ENCODE measurements at regions not wholly inside any gene's neighbourhood (a gene's known extent, or its start where the extent isn't known, plus 50 kb on each side); places are given as distances from the start of the nearest gene placed in this dataset.

DNA sequence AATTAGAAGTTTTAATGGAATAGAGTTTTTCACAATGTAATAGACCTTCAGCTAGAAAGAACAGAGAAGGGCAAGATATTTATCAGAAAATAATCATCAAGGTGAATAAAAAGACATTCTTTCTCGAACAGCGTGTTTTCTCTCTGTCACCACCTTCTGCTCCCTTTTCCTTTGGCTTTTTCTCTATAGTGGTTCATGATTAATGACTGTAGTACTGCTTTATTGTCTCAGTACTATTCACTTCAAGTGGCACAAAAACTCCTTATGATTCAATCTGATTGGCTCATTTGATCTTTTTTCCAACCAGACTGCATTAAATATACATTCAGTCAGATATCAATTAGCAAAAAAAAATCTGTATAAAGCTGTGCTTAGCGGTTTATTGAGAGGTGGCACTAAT lies 516.0 kb downstream of the OTOL1 start:
- no peaks in the 10 kb centered on the region for H4K20me1 ChIP-seq (ENCODE audit: insufficient read depth, low read length)
- WGBS (ENCODE audit: insufficient coverage), result no CpG with 5 or more reads among the region's 3 CpGs
- no peaks in the 10 kb centered on the region for H3K79me2 ChIP-seq (ENCODE audit: insufficient read depth, low read length)
- Mint-ChIP-seq H3K4me1 (no peaks in the 10 kb centered on the region), H3K36me3 (no peaks in the 10 kb centered on the region), H3K4me3 (no peak overlapping the region), H3K27me3 (ENCODE audit: low read depth in 3 of 3) (peaks cover 0 to 2% (median 0%) of the 10 kb centered on the region in 3 donors), H3K27ac (no peak overlapping the region), H3K9me3 (peaks cover 0 to 5% (median 2%) of the 10 kb centered on the region in 7 donors)
- no peaks in the 10 kb centered on the region for H3K9me3 ChIP-seq (replicated peaks in 1 of 2; ENCODE audit: control insufficient read depth in 1 of 2, insufficient read depth in 1 of 2, low read length in 2 of 2)
- no peaks in the 10 kb centered on the region for H3K36me3 ChIP-seq (replicated peaks in 1 of 2; ENCODE audit: control insufficient read depth in 1 of 2, insufficient read depth in 2 of 2, low read length in 2 of 2)
- no peak overlapping the region for H3K9ac ChIP-seq (ENCODE audit: insufficient read depth, low read length, poor library complexity, severe bottlenecking)
- TF ChIP-seq, protein P1, sequence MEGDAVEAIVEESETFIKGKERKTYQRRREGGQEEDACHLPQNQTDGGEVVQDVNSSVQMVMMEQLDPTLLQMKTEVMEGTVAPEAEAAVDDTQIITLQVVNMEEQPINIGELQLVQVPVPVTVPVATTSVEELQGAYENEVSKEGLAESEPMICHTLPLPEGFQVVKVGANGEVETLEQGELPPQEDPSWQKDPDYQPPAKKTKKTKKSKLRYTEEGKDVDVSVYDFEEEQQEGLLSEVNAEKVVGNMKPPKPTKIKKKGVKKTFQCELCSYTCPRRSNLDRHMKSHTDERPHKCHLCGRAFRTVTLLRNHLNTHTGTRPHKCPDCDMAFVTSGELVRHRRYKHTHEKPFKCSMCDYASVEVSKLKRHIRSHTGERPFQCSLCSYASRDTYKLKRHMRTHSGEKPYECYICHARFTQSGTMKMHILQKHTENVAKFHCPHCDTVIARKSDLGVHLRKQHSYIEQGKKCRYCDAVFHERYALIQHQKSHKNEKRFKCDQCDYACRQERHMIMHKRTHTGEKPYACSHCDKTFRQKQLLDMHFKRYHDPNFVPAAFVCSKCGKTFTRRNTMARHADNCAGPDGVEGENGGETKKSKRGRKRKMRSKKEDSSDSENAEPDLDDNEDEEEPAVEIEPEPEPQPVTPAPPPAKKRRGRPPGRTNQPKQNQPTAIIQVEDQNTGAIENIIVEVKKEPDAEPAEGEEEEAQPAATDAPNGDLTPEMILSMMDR (IDR thresholded peaks at IDR 0.05), result no peak
- intact Hi-C loops (cut with micrococcal nuclease), result no loop called here
- H3K27me3 ChIP-seq (ENCODE audit: control insufficient read depth in 2 of 2, insufficient read depth in 2 of 2, low read length in 2 of 2), result no peaks in the 10 kb centered on the region
- H3K4me3 ChIP-seq (replicated peaks in 1 of 3; ENCODE audit: low read depth in 2 of 3, low read length in 3 of 3), result no peak overlapping the region
- no peak overlapping the region for H3K27ac ChIP-seq (ENCODE audit: low read depth in 1 of 2, low read length in 2 of 2)
- no peak for DNase-seq
- no peaks in the 10 kb centered on the region for H3K4me1 ChIP-seq (ENCODE audit: control insufficient read depth in 1 of 2, insufficient read depth in 2 of 2, low read length in 2 of 2)
- no peak overlapping the region for H3K4me2 ChIP-seq (replicated peaks; ENCODE audit: extremely low read depth, low read length, poor library complexity, severe bottlenecking)
- H2AFZ ChIP-seq (ENCODE audit: insufficient read depth, low read depth, low read length, poor library complexity, severe bottlenecking), result no peak overlapping the region

DNA sequence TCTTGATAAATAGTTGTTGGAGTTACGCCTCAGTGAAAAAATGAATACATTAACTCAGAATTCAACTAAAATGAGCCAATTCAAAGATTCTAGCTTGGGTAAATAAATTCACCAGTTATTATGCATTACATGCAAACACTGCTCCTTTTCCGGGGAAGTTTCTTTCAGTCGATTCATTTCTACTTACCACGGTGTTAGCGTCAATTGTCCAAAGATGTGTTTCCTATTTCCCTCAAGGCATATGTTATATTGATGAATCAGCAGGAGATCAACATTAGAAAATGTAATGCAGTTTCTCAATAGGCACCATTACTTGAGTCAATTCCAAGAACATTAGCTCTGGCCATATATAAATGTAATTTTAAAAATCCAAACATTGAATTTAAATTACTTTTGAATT lies 517.7 kb downstream of the OTOL1 start:
- TF ChIP-seq, protein P1 (IDR thresholded peaks at IDR 0.05), result no peak
- peaks cover 0 to 5% (median 0%) of the 10 kb centered on the region in 7 donors for H3K9me3 Mint-ChIP-seq
- DNase-seq, result no peak
- H3K27me3 Mint-ChIP-seq (ENCODE audit: low read depth in 3 of 3), result peaks cover 0 to 2% (median 0%) of the 10 kb centered on the region in 3 donors
- Histone ChIP-seq H3K27me3 (ENCODE audit: control insufficient read depth in 2 of 2, insufficient read depth in 2 of 2, low read length in 2 of 2) (no peaks in the 10 kb centered on the region), H3K4me3 (replicated peaks in 1 of 3; ENCODE audit: low read depth in 2 of 3, low read length in 3 of 3) (no peak overlapping the region), H4K20me1 (ENCODE audit: insufficient read depth, low read length) (no peaks in the 10 kb centered on the region), H3K4me1 (ENCODE audit: control insufficient read depth in 1 of 2, insufficient read depth in 2 of 2, low read length in 2 of 2) (no peaks in the 10 kb centered on the region), H3K9ac (ENCODE audit: insufficient read depth, low read length, poor library complexity, severe bottlenecking) (no peak overlapping the region), H3K27ac (ENCODE audit: low read depth in 1 of 2, low read length in 2 of 2) (no peak overlapping the region), H3K36me3 (replicated peaks in 1 of 2; ENCODE audit: control insufficient read depth in 1 of 2, insufficient read depth in 2 of 2, low read length in 2 of 2) (no peaks in the 10 kb centered on the region), H3K4me2 (replicated peaks; ENCODE audit: extremely low read depth, low read length, poor library complexity, severe bottlenecking) (no peak overlapping the region), H3K79me2 (ENCODE audit: insufficient read depth, low read length) (no peaks in the 10 kb centered on the region), H2AFZ (ENCODE audit: insufficient read depth, low read depth, low read length, poor library complexity, severe bottlenecking) (no peak overlapping the region), H3K9me3 (replicated peaks in 1 of 2; ENCODE audit: control insufficient read depth in 1 of 2, insufficient read depth in 1 of 2, low read length in 2 of 2) (no peaks in the 10 kb centered on the region)
- no CpG with 5 or more reads among the region's 5 CpGs for WGBS (ENCODE audit: insufficient coverage)
- no peak overlapping the region for H3K4me3 Mint-ChIP-seq
- no peak overlapping the region for H3K27ac Mint-ChIP-seq
- intact Hi-C loops (cut with micrococcal nuclease), result no loop called here
- no peaks in the 10 kb centered on the region for H3K4me1 Mint-ChIP-seq
- no peaks in the 10 kb centered on the region for H3K36me3 Mint-ChIP-seq

All from CD14-positive monocyte (primary cell).